Occipital lobe (tissue), 1 donor: ENCODE measurements at regions not wholly inside any gene's neighbourhood (a gene's known extent, or its start where the extent isn't known, plus 50 kb on each side); places are given as distances from the start of the nearest gene placed in this dataset.

Experiments used
- DNase-seq: peaks from one replicate; lab custom pipeline; 2025; lab: John Stamatoyannopoulos, UW

DNA sequence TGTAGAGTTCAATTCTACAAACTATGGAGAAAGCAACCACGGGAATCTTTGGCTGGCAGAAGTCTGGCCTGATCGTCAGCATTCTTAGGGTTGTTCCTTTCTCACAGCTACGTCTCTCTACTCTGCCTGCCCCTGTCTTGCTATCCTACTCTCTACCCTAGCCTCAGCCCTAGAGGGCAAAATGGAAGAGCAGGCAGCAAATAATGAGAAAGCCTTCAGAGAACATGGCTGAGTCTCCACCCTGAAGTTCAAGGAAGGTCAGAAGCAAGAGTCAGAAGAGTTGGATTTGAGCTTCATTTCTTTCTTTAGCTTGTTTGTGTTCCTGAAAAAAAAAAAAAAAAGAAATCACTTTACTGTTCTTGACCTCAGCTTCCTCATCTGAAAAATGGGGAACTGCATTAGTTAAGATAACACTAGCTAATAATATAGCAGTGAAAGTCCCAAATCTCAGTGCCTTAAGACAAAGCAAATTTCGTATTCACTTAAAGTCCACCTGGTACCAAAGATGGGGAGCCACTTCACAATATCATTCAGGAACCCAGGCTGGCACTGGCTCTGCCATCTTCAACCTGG lies 50.2 kb upstream of the CCND2 start:
- no peak for DNase-seq

DNA sequence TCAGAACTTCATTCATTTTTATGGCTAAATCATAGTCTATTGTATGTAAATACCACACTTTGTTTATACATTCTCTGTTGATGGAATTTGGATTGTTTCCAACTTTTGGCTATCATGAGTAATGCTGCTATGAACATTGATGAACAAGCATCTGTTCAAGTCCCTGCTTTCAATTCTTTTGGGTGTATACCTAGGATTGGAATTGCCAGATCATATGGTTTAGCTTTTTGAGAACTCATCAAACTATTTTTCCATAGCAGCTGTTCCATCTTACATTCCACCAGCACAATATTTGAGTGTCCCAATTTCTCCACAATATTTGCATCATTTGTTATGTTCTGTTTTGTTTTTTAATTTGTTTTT lies 52.3 kb upstream of the CCND2 start:
- DNase-seq, result no peak

DNA sequence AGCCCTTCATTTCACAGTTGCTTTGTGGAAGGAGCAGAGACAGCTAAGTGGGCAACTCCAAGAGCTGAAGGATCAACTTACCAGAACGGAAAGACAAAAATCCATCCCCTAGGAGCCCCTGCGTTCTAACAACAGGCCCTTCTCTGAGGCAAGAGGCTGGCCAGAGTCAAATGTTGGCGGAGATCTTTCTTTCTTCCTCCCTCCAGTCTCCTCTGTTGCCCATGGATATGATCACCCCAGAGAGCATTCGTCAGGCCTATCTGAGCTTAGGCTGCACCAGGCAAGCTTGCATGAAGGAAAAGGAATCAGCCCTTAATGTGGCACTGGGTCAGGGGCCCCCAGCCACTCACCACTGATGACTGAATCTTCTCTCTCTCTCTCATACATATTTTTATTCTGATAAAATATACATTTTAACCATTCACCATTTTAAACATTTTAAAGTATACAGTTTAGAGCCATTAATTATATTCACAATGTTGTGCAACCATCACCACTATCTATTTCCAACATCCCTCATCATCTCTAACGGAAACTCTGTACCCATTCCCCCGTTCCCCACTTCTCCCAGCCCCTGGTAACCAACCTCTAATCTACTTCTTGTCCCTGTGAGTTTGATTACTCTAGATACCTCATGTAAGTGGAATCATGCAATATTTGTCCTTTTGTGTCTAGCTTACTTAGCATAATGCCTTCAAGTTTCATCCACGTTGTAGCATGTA lies 52.9 kb upstream of the CCND2 start:
- no peak for DNase-seq

DNA sequence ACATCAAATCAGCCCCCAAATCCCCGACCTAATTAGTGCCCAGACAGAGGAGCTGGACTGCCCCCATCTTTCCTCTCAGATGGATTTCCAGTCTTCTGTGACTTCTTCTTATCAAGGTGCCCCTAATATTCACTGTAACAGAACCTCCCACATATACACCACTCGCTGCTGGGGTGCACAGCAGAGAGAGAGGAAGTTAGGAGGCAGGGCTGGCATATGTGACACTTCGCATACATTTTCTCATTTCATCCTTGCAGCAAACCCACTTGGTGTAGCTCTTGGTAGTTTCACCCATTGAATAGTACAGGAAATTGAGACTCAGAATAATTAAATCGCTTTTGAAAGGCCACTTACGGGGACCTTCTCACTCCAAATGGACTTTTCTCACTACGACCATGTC lies 56.5 kb upstream of the CCND2 start:
- DNase-seq, result no peak

DNA sequence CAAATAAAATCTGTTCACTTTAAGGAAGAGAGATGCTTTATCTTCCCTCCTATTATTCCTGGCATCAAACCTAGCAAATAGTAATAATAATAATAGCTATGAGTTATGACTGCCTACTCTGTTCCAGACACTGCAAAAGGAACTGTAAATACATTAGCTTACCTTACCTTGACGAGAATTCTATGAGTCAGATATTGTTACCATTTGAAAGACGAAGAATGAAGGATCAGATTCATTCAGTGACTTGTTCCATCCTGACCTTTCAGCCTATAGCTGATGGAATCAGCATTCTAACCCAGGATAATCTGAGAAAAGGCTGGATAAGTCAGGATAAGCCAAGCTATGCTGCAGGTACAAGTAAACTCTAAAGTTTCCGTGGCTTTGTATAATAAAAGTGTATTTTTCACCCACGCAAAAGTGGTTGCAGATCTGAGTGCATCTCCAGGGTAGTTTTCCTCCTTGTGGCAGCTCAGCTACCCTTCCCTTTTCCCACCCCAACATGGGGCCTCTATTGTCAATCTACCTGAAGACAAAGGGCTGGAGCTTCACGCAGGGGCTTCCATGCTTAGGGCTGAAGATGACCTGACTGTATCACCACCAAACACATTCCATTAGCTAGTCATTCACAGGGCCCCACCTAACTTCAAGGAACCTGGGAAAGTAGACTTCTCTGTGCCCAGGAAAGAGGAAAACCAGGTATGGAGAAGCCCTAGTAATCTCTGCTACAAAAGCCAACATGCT lies 57.2 kb upstream of the CCND2 start:
- no peak for DNase-seq

DNA sequence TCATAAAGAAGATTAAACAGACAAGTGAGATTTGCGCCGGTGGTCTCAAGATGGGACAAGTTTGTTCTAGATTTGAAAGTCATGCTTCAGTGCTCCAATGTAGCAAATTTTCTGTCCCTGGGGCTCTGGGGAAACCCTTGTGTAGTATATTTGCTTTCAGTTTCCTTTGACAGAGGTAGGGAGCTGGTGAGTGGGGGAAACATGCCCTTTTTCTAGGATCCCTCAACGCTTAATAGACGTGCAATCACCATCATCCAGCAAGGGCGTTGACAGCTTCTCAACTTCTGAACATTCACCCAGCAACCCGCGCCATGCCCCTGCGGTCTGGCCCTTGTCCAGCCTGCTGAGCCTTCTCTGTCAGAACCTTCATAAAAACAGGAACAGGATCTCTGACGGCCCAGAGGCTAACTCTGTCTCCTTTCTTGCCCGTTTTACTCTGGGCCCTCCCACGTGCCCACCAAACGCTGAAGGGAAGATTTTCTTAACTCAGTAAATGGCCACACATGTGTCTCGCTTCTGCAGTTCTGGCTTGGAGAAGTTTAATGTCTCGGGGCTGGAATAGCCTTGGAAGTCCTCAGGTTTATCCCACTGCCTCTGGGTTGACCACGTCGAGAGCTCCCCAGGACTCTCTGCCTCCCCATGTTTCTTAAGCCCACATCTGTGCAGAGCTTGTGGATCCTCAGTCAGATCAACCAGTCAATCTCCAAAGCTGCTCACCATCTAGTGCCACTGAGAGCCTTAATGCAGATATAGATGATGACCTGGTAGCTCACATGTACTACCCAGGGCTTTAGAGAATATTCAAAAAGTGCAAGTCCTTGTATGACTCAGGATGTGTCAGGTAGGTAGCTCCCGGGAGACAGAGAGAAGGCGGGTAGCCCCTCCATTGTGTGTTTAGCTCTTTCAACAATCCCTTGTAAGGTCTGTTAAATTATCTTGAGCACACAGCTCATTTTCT lies 58.1 kb upstream of the CCND2 start:
- DNase-seq, result no peak

DNA sequence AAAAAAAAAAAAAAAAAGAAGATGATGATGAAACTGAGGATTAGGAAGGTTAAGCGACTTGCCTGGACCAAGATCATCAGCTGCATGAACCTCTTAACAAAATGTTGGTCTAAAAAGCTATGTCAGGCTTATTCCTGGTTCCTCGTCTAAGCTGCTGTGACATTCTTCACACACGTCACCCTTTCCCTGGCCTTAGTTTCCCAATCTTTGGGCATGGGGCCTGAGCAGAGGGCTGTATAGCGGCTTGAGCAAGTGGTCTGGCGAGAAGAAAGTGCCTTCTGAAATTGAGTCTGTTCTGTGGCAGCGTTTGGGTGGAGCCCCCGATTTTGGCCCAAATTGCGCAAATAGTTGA lies 58.7 kb upstream of the CCND2 start:
- DNase-seq, result no peak

DNA sequence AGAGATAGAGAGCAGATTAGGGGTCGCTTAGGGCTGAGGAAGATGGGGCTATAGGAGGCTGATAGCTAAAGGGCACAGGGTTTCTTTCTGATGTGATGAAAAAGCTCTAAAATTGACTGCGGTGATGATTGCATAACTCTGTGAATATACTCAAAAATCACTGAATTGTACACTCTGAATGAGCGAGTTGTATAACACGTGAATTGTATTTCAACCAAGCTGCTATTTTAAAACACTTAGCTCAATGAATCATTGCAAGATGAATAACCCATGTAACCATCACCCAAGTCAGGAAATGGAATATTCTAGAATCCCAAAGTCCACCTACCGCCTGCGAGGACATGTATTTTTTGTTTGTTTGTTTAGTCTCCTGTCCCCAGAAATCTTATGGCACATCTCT lies 60.1 kb upstream of the CCND2 start:
- no peak for DNase-seq

DNA sequence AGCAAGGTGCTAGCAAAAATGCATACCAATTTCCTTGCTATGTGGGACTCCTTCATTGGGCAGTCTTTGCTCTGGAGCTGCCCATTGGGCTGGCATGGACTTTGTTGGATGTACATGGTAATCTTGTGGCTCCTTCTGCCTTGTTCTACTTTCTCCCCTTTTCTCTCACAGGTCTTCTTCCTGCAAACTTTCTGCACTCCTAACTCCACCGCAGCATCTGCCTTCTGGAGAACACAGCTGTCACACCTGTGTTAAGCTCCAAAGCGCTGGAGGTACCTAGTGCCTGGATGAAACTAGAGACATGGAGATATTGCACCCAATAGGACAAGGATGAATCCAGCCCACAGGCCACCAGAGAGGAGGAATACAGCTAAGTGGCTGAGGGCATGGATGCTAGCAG lies 60.7 kb upstream of the CCND2 start:
- DNase-seq, result no peak

DNA sequence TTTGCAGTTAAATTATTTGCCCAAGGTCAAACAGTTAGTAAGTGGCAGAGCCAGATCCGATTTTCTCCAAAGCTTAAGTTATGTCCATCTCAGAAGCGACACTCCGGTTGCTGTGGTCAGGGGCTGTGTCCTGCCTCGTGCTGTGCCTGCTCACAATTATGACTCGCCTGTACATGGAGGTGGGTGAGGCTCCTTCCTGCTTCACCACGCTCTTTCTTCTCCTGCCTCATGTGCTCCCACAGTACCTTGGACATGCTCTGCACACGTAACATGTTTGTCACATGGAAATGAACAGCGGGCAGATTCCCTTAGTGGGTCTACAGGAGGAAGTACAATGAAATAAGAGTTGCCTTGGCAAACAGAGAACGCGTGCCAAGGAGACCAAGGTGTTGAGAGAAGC lies 62.2 kb upstream of the CCND2 start:
- DNase-seq, result no peak

DNA sequence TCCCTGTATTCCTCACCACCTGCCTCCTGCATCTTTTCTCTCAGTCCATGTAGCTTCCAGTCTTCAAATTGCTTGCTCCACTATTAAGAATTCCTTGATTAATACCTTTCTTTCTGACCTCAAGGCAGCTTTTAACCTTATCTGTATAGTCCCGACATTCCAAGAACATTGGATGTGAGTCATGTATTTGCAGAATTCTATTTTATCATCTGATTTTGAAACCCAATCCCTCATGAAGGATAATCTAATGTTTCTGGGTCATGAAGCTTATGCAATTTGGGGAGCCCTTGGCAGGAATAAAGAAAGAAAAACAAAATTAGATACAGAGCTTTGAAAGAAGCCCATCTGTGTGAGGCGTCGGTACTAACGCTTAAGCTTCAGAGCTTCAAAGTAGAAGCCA lies 63.4 kb upstream of the CCND2 start:
- DNase-seq, result no peak

DNA sequence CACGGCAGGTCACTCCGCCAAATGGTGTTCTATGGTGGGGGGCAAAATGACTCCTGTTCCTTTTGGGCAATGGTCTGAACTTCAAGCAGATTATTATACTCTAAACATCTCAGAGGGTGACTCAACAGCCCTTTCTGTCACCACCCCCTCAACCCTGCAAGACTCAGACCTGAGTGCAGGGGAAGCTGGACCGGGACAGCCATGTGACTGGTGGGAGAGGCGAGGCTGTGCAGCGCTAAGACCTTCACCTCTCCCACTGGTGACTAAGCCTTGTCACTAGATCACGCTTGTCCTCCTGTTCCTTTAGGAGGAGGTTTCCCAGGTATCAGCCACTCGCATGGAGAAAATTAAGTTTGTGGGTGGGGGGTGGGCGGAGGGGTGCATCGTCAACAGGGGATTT lies 67.1 kb upstream of the CCND2 start:
- no peak for DNase-seq

DNA sequence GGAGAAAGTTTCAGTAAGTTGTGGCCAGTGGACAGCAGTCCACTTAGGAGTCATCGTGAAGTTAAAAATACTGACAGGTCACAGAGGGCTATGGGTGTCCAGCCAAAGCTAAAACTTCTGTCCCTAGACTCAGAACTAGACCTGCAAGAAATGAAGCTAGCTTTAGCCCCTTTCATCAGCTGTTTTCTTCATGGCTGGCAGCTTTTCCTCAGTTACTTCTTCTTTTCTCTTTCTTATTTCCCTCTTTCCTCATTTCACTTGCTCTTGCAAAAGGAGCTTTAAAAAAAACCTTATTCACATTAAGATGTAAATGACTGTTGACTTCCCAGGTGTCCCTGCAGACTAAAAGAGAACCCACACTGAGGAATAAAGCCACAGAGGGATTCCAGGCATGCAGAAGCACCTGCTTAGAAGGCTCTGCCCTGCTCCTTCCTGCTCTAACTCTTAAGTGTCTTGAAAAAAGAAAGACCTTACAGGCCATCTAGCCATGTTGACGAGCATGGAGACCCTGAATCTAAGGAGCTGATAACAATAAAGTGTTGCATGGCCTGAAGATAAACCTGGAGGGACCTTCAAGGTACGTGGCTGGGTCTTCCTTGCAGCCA lies 69.7 kb upstream of the CCND2 start:
- no peak for DNase-seq

DNA sequence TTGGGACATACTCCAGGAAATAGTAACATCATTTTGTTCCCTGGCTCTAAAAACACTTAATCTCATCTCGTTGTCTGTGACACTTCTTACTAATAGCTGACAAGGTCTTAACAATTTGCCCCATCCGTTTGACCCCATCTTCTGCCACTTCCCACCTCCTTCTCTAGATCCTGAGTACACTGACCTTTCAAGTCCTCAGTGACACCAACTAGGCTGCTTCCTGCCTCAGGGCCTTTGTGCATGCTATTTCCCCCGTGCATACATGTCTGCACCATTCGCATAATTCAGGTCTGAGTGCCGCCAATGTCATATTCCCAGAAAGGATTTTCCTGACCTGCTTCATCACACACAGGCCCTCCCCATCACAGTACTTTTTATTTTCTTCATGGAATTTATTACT lies 70.6 kb upstream of the CCND2 start:
- no peak for DNase-seq

DNA sequence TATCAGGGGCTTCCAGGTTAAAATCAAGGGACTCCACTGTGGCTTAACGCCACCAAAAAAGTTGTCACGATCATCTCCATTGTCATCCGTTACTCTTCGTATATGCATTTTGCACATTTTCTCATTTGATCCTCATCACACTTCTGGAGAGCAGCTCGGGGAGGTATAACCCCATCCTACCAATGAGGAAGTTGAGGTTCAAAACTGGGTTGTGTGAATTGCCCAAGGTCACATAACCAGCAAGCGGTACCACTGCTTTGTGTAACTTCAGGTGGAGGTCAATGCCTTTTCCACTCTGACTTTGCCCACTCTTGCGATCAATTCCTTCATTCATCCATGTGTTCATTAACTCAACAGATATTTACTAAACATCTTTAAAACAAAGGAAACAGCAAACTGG lies 71.1 kb upstream of the CCND2 start:
- DNase-seq, result no peak

DNA sequence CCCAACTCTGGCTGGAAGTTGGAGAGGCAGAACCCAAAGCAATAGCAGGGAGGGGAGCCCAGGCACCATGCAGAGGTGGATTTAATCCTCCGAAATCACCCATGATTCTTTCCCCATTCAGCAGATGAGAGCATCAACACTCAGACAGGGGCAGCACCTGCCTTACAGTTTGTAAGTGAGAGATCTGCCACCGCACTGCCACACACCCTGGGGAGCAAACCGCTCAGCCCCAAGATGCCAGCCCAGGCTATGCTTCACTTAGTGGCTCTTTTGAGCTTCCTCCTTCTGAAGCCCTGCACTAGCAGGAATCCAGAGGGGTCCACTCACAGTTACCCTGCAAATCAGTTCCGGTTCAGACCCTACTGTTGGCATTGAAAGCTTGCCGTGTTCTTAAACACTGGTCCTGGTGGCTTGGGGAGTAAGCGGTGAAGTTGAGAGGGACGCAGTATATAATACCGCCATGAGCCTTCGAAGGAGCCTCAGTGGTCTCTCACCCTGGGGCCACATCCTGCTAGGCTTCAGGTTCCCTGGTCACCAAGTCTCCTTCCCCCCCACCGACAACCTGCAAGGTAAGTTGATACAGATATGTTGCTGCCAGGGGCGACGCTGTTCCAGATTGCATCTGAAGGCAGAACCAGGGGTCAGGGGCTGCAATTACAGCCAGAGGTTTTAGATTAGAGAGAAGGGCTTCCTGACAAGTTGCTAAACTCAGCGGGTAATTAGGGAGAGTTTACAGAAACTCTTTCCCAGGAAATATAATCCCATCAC lies 72.0 kb upstream of the CCND2 start:
- no peak for DNase-seq

DNA sequence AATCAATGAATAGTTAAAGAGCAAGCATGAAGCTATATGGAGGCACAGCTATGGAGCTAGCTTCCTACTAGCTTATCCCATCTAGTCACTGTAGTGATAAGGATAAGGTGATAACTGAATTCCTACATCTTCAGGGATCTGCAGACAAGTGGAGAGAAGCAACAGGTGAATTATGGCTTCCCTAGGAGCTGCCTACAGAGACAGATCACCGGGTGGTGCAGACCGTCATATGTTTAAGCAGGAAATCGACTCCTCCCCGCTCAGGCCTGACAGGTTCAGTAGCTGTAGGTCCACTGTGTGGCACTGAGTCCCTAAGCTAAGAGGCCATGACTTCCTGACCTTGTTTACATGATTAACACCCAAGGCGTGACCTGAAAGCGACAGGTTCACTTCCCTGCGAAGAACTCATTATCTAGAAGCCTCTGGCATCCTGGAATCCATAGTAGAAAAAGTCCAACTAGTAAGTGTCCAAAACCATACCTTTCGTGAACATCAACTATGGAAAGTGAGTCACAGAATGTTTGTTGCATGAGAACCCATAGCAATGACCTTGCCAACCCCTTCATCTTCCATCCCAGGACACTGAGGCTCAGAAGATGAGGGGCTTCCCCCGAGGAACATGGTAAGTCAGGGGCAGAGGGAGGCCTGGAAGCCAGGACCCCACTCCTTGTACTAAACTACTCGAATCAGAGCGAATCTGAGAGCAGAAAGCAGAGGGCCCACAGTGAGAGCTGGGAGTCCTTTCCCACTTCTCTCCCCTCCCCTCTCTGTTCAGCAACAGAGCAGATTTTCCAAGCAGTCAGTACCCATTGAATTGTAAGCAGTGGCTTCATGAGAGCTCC lies 75.4 kb upstream of the CCND2 start:
- DNase-seq, result no peak

DNA sequence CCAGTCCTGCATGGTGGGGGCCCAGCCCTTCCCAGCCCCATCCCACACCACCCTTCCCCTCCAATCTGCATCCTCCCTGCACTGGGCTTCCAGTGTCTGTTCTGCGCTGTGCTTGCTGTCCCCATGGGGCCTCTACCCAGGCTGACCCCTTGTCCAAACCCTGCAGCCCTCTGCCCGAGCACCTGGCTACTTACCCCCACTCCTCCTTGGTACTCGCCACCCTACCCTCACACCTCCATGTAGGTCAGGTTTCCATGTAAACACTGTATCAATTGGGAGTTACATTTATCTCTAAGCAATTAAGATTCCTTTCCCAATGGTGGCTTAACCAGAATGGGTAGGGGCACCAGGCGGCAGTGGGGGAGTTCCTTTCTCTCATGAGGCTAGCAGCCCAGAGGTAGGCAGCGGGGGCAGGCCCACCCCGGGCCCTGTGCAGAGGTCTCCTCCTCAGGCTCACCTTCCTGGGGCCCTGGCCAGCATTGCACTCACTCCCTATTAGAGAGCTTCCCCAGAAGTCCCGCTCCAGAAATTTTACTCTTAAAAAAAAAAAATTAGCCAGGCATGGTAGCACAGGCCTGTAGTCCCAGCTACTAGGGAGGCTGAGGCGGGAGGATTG lies 76.6 kb upstream of the CCND2 start:
- no peak for DNase-seq

DNA sequence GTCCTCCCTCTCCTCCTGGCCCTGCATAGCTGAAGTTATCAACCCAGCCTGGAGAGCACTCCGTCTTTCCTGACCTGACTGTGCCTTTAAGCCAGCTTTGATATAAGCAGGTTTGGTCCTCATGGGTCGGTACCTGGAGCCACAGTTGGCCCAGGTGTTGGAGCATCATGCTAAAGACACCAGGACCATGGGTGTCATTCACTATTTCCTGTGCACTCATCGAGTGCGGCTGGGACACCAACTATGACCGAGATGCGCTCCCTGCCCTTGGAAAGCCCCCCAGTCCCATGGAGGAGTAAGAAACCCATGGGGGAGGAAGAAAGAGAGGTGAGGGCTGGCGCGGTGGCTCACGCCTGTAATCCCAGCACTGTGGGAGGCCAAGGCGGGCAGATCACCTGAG lies 78.9 kb upstream of the CCND2 start:
- DNase-seq, result no peak

DNA sequence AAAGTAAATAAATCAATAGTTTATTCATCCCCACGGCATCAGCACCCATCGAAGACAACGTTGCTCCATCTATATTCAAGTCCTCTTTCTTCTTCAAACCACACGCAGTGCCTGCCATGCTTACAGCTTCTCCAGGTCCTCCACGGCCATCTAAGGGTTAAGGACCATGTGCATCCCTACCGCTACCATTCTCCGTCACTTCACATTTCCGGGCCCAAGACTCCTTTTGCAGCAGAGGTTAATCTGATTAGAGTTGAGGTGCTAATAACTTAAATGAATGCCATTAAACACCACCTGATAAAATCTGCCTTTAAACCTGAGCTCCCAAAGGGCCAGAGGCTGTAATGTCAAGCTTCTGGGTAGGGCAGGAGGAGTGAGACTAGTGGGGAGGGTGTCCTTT lies 79.7 kb upstream of the CCND2 start:
- no peak for DNase-seq
